Gastrocnemius medialis (tissue), 4 donors: ENCODE measurements at regions not wholly inside any gene's neighbourhood (a gene's known extent, or its start where the extent isn't known, plus 50 kb on each side); places are given as distances from the start of the nearest gene placed in this dataset.

Source experiments
- CTCF ChIP-seq, 5 experiments: fragments of 450-650 bp in 3 of 5; fragments of 200-600 bp in 2 of 5; sonication (generic) in 2 of 5; IDR thresholded peaks in 4 of 5; conservative IDR thresholded peaks in 1 of 5; 1 replicate in 4 of 5; 2 replicates in 1 of 5; pipeline ENCODE4 v1.5.1; 2016 to 2019; ENCODE audit warnings: antibody characterized with exemption in 5 of 5, mild to moderate bottlenecking in 3 of 5, moderate library complexity in 3 of 5
- POLR2A ChIP-seq, 2 donors: fragments of 450-650 bp; IDR thresholded peaks; one replicate each; pipeline ENCODE4 v1.6.1; 2017; ENCODE audit warnings: antibody characterized with exemption in 2 of 2, mild to moderate bottlenecking in 2 of 2, moderate library complexity in 2 of 2

DNA sequence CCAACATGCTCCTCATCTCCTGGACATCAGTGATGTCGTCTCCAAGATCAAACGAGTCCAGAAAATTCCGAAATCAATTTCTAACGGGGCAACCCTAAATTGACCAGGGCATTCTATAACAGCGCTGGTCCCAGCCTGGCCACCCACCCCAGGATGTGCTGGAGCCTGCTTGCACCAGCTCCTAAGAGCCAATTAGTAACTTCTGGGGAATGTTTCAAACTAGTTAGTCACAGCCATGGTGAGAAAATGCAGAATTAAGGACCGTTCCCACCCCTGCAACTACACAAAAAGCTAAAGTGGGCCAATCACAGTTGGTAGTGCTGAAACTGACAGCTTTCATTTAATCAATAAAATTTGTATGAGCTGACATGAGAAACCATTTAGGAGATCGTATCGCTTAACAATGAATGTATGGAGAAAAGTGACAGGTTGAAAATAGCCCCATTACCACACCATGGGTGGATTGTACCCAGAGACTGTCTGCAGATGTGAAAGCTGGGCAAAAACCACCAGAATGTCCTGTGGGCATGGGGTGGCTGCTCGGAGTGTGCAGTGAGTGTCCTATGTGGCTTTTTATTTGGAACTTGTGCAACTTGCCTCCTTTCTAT lies 165.7 kb upstream of the AFDN start:
- TF ChIP-seq CTCF (IDR thresholded peaks at IDR 0.05 in 4 of 5, conservative IDR thresholded peaks at IDR 0.05 in 1 of 5) (no peak), POLR2A (IDR thresholded peaks at IDR 0.05) (no peak)
